ENCODE measurements at regions not wholly inside any gene's neighbourhood (a gene's known extent, or its start where the extent isn't known, plus 50 kb on each side); places are given as distances from the start of the nearest gene placed in this dataset.

GRCh38 chr2:66253066-66253465 is 181.9 kb upstream of the MEIS1 start:
- no peak for TF ChIP-seq CTCF (IDR thresholded peaks at IDR 0.05)
- TF ChIP-seq MXI1 (IDR thresholded peaks at IDR 0.05; ENCODE audit: low read depth, low read length): no peak
- TF ChIP-seq ELF1 (IDR thresholded peaks at IDR 0.05): no peak
- TF ChIP-seq EZH2phosphoT487 (IDR thresholded peaks at IDR 0.05; ENCODE audit: borderline replicate concordance, low read depth): no peak
- no peak for TF ChIP-seq PBX3 (IDR thresholded peaks at IDR 0.05)
- no peak for TF ChIP-seq RFX5 (IDR thresholded peaks at IDR 0.05; ENCODE audit: low read length)
- no peak for TF ChIP-seq POLR2AphosphoS5 (IDR thresholded peaks at IDR 0.05; ENCODE audit: low read depth, low read length)
